HCT116 (cell line): ENCODE measurements at regions not wholly inside any gene's neighbourhood (a gene's known extent, or its start where the extent isn't known, plus 50 kb on each side); places are given as distances from the start of the nearest gene placed in this dataset.

Experiments
- ATAC-seq: fragments of 200-7000 bp; cut with Tn5 transposase; 2 replicates; pipeline ENCODE4 v1.9.1; 2020; ENCODE audit warnings: mild to moderate bottlenecking, moderate library complexity
- BruUV-seq: library from RNA; stranded (reverse); fragments of 400-500 nt; replicated peaks from 2 replicates; lab custom pipeline; 2021; lab: Mats Ljungman, UMichigan
- CTCF ChIA-PET: fragments of 300-600 bp; sonication (Branson Sonifier 250); formaldehyde crosslinking; loops from one replicate; lab custom pipeline; 2021; ENCODE audit warnings: antibody characterized with exemption; lab: Charles Lee
- POLR2A ChIA-PET: fragments of 300-600, 350-600 bp; sonication (Branson Sonifier 250); formaldehyde crosslinking; loops from one replicate; lab custom pipeline; 2021; ENCODE audit warnings: antibody characterized with exemption; lab: Charles Lee
- RAD21 ChIA-PET, 2 experiments: fragments of 300-600 bp; sonication (Branson Sonifier 250); formaldehyde crosslinking; loops; one replicate each; lab custom pipeline; 2023; ENCODE audit warnings: low total read pairs in 2 of 2; ENCODE audit not compliant: uncharacterized antibody in 2 of 2, unreplicated experiment in 2 of 2, low non-redundant PET in 1 of 2; lab: Charles Lee
- DNase-seq: peaks from one replicate; pipeline ENCODE4 v3.0.0-alpha.2; 2010; ENCODE audit warnings: low read depth, low spot score
- H2AFZ ChIP-seq: fragments of 200-600 bp; shearing (Covaris generic), sonication (generic); 2 replicates; pipeline ENCODE4 v1.6.1; 2017; ENCODE audit warnings: low read depth, mixed run types, mixed read lengths, antibody characterized with exemption, low read length; ENCODE audit not compliant: poor library complexity, severe bottlenecking
- H3K27ac ChIP-seq: 2 replicates; pipeline ENCODE4 v1.5.1; 2012; ENCODE audit warnings: low read depth, low read length
- H3K27me3 ChIP-seq: fragments of 200-600 bp; sonication (generic); 2 replicates; pipeline ENCODE4 v1.6.1; 2016; ENCODE audit warnings: mixed run types, low read length, mixed read lengths; ENCODE audit not compliant: insufficient read depth
- H3K36me3 ChIP-seq, 2 experiments: fragments of 200-500 bp in 1 of 2; fragments of 200-600 bp in 1 of 2; sonication (Bioruptor generic) in 1 of 2; sonication (generic) in 1 of 2; 2 replicates each; pipeline versions ENCODE4 v1.5.1 to v1.6.1; 2014 to 2016; ENCODE audit warnings: low read length in 2 of 2, inconsistent platforms in 1 of 2, mixed read lengths in 1 of 2, mixed run types in 1 of 2; ENCODE audit not compliant: insufficient read depth in 2 of 2, control insufficient read depth in 1 of 2
- H3K4me1 ChIP-seq, 2 experiments: fragments of 200-600 bp in 1 of 2; sonication (generic) in 1 of 2; 2 replicates each; pipeline versions ENCODE4 v1.5.1 to v1.6.1; 2012 to 2017; ENCODE audit warnings: low read length in 2 of 2, inconsistent platforms in 1 of 2, mild to moderate bottlenecking in 1 of 2, mixed read lengths in 1 of 2, mixed run types in 1 of 2, moderate library complexity in 1 of 2; ENCODE audit not compliant: insufficient read depth in 2 of 2, control insufficient read depth in 1 of 2
- H3K4me2 ChIP-seq: fragments of 200-600 bp; sonication (generic); 2 replicates; pipeline ENCODE4 v1.6.1; 2017; ENCODE audit warnings: mixed run types, low read length, mixed read lengths
- H3K4me3 ChIP-seq, 2 experiments: fragments of 200-600 bp in 1 of 2; sonication (generic) in 1 of 2; replicated peaks in 1 of 2; 2 replicates each; pipeline ENCODE4 v1.5.1; 2011 to 2016; ENCODE audit warnings: low read length in 2 of 2, control low read depth in 1 of 2, low read depth in 1 of 2, mild to moderate bottlenecking in 1 of 2, mixed read lengths in 1 of 2, mixed run types in 1 of 2
- H3K79me2 ChIP-seq: fragments of 200-600 bp; sonication (generic); 2 replicates; pipeline ENCODE4 v1.6.1; 2017; ENCODE audit warnings: mild to moderate bottlenecking, mixed run types, low read length, moderate library complexity, mixed read lengths; ENCODE audit not compliant: insufficient read depth
- H3K9ac ChIP-seq: fragments of 200-600 bp; sonication (generic); 2 replicates; pipeline ENCODE4 v1.6.1; 2016; ENCODE audit warnings: low read length, mixed read lengths
- H3K9me2 ChIP-seq: fragments of 200-600 bp; sonication (generic), shearing (Covaris generic); 2 replicates; pipeline ENCODE4 v1.6.1; 2017; ENCODE audit warnings: mixed run types, mild to moderate bottlenecking, moderate library complexity; ENCODE audit not compliant: insufficient read depth
- H3K9me3 ChIP-seq, 2 experiments: fragments of 200-500 bp in 1 of 2; fragments of 200-600 bp in 1 of 2; sonication (Bioruptor generic) in 1 of 2; sonication (generic) in 1 of 2; 2 replicates each; pipeline ENCODE4 v1.6.1; 2014 to 2017; ENCODE audit warnings: low read length in 2 of 2, mixed read lengths in 2 of 2, inconsistent platforms in 1 of 2, low read depth in 1 of 2, mild to moderate bottlenecking in 1 of 2, mixed run types in 1 of 2, moderate library complexity in 1 of 2; ENCODE audit not compliant: control insufficient read depth in 1 of 2, insufficient read depth in 1 of 2
- H4K20me1 ChIP-seq: fragments of 200-600 bp; sonication (generic), shearing (Covaris generic); 2 replicates; pipeline ENCODE4 v1.6.1; 2017; ENCODE audit warnings: mixed run types, mild to moderate bottlenecking, moderate library complexity; ENCODE audit not compliant: insufficient read depth
- CBX3 ChIP-seq: IDR thresholded peaks from 2 replicates; pipeline ENCODE4 v1.6.1; 2012; ENCODE audit warnings: low read depth
- EGR1 ChIP-seq: IDR thresholded peaks from 2 replicates; pipeline ENCODE4 v1.6.1; 2012; ENCODE audit warnings: low read depth
- ELF1 ChIP-seq: IDR thresholded peaks from 2 replicates; pipeline ENCODE4 v1.6.1; 2012; ENCODE audit warnings: low read depth, borderline replicate concordance
- EZH2phosphoT487 ChIP-seq: fragments of 200-600 bp; IDR thresholded peaks from 2 replicates; pipeline ENCODE4 v1.6.1; 2018; ENCODE audit warnings: antibody characterized with exemption, borderline replicate concordance
- FOSL1 ChIP-seq: IDR thresholded peaks from 2 replicates; pipeline ENCODE4 v1.6.1; 2012; ENCODE audit warnings: low read depth
- POLR2AphosphoS5 ChIP-seq: IDR thresholded peaks from 2 replicates; pipeline ENCODE4 v1.6.1; 2011; ENCODE audit warnings: mild to moderate bottlenecking, low read depth, low read length, moderate library complexity
- RAD21 ChIP-seq: IDR thresholded peaks from 2 replicates; pipeline ENCODE4 v1.6.1; 2012; ENCODE audit warnings: low read depth, mild to moderate bottlenecking
- SIN3A ChIP-seq: IDR thresholded peaks from 2 replicates; pipeline ENCODE4 v1.6.1; 2012; ENCODE audit warnings: low read depth
- SRF ChIP-seq: IDR thresholded peaks from 2 replicates; pipeline ENCODE4 v1.6.1; 2012; ENCODE audit warnings: low read depth
- YY1 ChIP-seq: IDR thresholded peaks from 2 replicates; pipeline ENCODE4 v1.6.1; 2011; ENCODE audit warnings: low read length, low read depth, moderate library complexity, mild to moderate bottlenecking; ENCODE audit not compliant: insufficient replicate concordance; ENCODE audit errors: extremely low read depth
- ZFX ChIP-seq: fragments of 450-650 bp; IDR thresholded peaks from 2 replicates; pipeline ENCODE4 v1.6.1; 2017
- ZNF274 ChIP-seq: fragments of 200-500 bp; sonication (Bioruptor generic); IDR thresholded peaks from 2 replicates; pipeline ENCODE4 v1.6.1; 2014; ENCODE audit warnings: mild to moderate bottlenecking, low read depth, low read length, inconsistent platforms
- intact Hi-C: fragments of 100-400 bp; cut with micrococcal nuclease; formaldehyde crosslinking; loops from 2 replicates; pipeline ENCODE4 v1.10.0; 2022
- TF ChIP-seq, protein P1 (sequence below): IDR thresholded peaks from 2 replicates; pipeline ENCODE4 v1.6.1; 2012
- TF ChIP-seq, protein P2 (sequence below): IDR thresholded peaks from 2 replicates; pipeline ENCODE4 v1.6.1; 2012; ENCODE audit warnings: low read depth
- TF ChIP-seq, protein P3 (sequence below): IDR thresholded peaks from 2 replicates; pipeline ENCODE4 v1.6.1; 2012

DNA sequence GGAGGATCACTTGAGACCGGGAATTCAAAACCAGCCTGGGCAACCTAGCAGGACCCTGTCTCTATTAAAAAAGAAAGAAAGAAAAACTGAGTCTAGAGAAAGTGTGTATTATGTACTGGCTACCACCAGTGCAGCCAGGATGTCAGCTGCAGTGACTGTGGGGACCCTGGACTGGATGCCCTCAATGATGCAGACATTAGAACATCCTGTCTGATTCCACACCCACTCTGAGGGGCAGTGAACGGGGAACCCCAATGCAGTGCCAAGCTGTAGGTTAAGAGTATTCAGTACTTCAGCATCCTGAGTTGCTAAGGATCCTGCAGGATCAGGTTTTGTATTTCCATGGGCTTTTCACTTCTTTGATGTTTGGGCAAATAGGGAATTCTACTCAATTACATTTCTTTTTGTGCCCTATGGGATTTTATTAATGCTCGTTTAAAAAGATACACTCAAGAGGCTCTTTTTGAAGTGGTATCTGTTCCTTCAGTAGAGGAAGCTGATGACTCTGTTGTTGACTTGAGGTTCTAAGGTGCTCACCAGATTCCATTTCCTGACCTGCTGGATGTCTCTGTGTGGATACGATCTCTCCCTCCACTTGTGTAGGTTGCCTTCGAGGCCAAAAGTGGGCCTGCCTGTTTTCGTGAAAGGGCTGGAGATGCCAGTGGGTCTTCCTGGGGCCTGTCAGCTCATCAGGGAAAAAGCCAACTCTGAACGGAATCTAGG, 85.9 kb upstream of the CLCN4 start:
- H3K27ac ChIP-seq: no peak overlapping the region
- no peaks in the 10 kb centered on the region for H3K4me1 ChIP-seq
- ChIA-PET POLR2A (no interaction called here), CTCF (no interaction called here), RAD21 (no interaction called here)
- no peaks in the 10 kb centered on the region for H3K9me3 ChIP-seq
- no peaks in the 10 kb centered on the region for H3K79me2 ChIP-seq
- DNase-seq: no peak
- no peaks in the 10 kb centered on the region for H4K20me1 ChIP-seq
- ATAC-seq: no peak
- no TSS peak for BruUV-seq
- no peak overlapping the region for H2AFZ ChIP-seq
- no peaks in the 10 kb centered on the region for H3K27me3 ChIP-seq
- TF ChIP-seq CBX3 (no peak), EZH2phosphoT487 (no peak), RAD21 (no peak), SRF (no peak), POLR2AphosphoS5 (no peak), YY1 (no peak), ZNF274 (no peak), SIN3A (no peak), EGR1 (no peak), FOSL1 (no peak), ZFX (no peak), ELF1 (no peak)
- TF ChIP-seq, protein P1, sequence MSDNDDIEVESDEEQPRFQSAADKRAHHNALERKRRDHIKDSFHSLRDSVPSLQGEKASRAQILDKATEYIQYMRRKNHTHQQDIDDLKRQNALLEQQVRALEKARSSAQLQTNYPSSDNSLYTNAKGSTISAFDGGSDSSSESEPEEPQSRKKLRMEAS: no peak
- TF ChIP-seq, protein P2, sequence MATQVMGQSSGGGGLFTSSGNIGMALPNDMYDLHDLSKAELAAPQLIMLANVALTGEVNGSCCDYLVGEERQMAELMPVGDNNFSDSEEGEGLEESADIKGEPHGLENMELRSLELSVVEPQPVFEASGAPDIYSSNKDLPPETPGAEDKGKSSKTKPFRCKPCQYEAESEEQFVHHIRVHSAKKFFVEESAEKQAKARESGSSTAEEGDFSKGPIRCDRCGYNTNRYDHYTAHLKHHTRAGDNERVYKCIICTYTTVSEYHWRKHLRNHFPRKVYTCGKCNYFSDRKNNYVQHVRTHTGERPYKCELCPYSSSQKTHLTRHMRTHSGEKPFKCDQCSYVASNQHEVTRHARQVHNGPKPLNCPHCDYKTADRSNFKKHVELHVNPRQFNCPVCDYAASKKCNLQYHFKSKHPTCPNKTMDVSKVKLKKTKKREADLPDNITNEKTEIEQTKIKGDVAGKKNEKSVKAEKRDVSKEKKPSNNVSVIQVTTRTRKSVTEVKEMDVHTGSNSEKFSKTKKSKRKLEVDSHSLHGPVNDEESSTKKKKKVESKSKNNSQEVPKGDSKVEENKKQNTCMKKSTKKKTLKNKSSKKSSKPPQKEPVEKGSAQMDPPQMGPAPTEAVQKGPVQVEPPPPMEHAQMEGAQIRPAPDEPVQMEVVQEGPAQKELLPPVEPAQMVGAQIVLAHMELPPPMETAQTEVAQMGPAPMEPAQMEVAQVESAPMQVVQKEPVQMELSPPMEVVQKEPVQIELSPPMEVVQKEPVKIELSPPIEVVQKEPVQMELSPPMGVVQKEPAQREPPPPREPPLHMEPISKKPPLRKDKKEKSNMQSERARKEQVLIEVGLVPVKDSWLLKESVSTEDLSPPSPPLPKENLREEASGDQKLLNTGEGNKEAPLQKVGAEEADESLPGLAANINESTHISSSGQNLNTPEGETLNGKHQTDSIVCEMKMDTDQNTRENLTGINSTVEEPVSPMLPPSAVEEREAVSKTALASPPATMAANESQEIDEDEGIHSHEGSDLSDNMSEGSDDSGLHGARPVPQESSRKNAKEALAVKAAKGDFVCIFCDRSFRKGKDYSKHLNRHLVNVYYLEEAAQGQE: no peak
- TF ChIP-seq, protein P3, sequence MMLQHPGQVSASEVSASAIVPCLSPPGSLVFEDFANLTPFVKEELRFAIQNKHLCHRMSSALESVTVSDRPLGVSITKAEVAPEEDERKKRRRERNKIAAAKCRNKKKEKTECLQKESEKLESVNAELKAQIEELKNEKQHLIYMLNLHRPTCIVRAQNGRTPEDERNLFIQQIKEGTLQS: no peak
- no peaks in the 10 kb centered on the region for H3K36me3 ChIP-seq
- H3K4me2 ChIP-seq: no peak overlapping the region
- H3K9ac ChIP-seq: no peak overlapping the region
- intact Hi-C loops: no loop called here
- H3K4me3 ChIP-seq: no peak overlapping the region
- H3K9me2 ChIP-seq: no peaks in the 10 kb centered on the region
